Colonic mucosa (tissue), 4 donors: ENCODE measurements at regions not wholly inside any gene's neighbourhood (a gene's known extent, or its start where the extent isn't known, plus 50 kb on each side); places are given as distances from the start of the nearest gene placed in this dataset.

Source experiments
- DNase-seq: peaks from one replicate; pipeline ENCODE4 v3.0.0-alpha.2; 2020
- H3K27ac ChIP-seq: fragments of 200-600 bp; one replicate; pipeline ENCODE4 v1.8.0; 2021
- H3K27me3 ChIP-seq: fragments of 200-600 bp; one replicate; pipeline ENCODE4 v1.8.0; 2021
- H3K36me3 ChIP-seq: fragments of 200-600 bp; one replicate; pipeline ENCODE4 v1.8.0; 2021
- H3K4me1 ChIP-seq: fragments of 200-600 bp; one replicate; pipeline ENCODE4 v1.8.0; 2021; ENCODE audit warnings: mild to moderate bottlenecking
- H3K4me3 ChIP-seq: fragments of 200-600 bp; one replicate; pipeline ENCODE4 v1.8.0; 2021
- H3K9ac ChIP-seq, 2 donors: one replicate each; pipeline ENCODE4 v1.7.0; 2013; ENCODE audit warnings: control low read depth in 2 of 2, low read depth in 2 of 2, low read length in 2 of 2
- H3K9me3 ChIP-seq: fragments of 200-600 bp; one replicate; pipeline ENCODE4 v1.8.0; 2021
- intact Hi-C: fragments of 100-400 bp; cut with DNase I; formaldehyde crosslinking; loops from one replicate; pipeline ENCODE4 v1.14.1; 2022
- TF ChIP-seq, protein P1 (sequence below): fragments of 200-600 bp; IDR thresholded peaks from one replicate; pipeline ENCODE4 v1.8.0; 2022; ENCODE audit warnings: antibody characterized with exemption, mild to moderate bottlenecking
- donor health status: healthy.
- donor health status: DM: no; HTN: no; CAD: no.
- donor health status: DM: no; HTN: no; CAD: no.

DNA sequence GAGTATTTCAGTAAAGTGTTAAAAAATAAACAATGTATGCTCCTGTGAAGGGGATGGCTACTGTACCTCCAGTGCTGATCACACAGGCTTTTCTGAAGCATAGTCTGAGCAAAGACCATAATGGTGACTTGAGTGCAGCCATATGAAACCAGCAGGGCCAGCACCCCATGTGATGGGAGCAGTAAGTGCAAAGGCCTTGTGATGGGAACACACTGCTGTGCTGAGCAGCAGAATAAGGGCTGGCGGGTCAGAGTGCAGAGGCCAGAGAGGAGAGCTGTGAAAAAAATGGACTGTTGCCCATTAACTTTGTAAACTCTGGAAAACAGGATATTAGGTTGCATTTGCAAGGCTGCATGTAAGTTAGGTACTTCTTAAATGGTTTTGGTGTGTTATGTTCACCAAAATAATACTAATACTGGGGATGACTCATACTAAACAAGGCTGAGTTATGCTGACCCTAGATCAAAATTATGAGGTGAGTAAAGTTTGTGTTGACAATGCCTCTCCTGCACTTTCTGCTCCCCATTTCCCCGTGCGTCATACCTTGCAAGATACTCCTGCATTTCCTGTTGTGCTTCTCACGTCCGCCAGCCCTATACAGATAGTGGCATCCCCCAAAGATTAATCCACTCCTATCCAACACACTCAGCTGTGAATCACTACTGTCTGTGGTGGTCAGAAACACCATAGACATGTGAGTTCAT lies 67.0 kb upstream of the FAM9A start:
- TF ChIP-seq, protein P1, sequence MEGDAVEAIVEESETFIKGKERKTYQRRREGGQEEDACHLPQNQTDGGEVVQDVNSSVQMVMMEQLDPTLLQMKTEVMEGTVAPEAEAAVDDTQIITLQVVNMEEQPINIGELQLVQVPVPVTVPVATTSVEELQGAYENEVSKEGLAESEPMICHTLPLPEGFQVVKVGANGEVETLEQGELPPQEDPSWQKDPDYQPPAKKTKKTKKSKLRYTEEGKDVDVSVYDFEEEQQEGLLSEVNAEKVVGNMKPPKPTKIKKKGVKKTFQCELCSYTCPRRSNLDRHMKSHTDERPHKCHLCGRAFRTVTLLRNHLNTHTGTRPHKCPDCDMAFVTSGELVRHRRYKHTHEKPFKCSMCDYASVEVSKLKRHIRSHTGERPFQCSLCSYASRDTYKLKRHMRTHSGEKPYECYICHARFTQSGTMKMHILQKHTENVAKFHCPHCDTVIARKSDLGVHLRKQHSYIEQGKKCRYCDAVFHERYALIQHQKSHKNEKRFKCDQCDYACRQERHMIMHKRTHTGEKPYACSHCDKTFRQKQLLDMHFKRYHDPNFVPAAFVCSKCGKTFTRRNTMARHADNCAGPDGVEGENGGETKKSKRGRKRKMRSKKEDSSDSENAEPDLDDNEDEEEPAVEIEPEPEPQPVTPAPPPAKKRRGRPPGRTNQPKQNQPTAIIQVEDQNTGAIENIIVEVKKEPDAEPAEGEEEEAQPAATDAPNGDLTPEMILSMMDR: no peak
- Histone ChIP-seq H3K36me3 (no peaks in the 10 kb centered on the region), H3K27ac (no peak overlapping the region), H3K9me3 (no peaks in the 10 kb centered on the region), H3K4me3 (no peak overlapping the region), H3K9ac (no peak overlapping the region), H3K27me3 (no peaks in the 10 kb centered on the region), H3K4me1 (no peaks in the 10 kb centered on the region)
- DNase-seq: no peak
- intact Hi-C loops: no loop called here

DNA sequence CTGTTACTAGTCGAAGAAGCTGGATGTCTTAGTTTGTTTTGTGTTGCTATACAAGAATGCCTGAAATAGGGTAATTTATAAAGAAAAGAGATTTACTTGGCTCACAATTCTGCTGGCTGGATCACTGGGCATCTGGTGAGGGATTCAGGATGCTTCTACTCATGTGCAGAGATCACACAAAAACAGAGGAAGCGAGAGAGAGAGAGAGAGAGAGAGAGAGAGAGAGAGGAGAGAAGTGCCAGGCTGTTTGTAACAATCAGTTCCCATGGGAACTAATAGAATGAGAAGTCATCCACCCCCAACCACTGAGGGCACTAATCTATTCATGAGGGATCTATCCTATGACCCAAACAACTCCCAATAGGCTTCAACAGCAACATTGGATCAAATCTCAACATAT lies 66.2 kb upstream of the FAM9A start:
- Histone ChIP-seq H3K27me3 (no peaks in the 10 kb centered on the region), H3K36me3 (no peaks in the 10 kb centered on the region), H3K9me3 (no peaks in the 10 kb centered on the region), H3K9ac (no peak overlapping the region), H3K4me1 (no peaks in the 10 kb centered on the region), H3K4me3 (no peak overlapping the region), H3K27ac (no peak overlapping the region)
- TF ChIP-seq, protein P1: no peak
- intact Hi-C loops: no loop called here
- DNase-seq: no peak

DNA sequence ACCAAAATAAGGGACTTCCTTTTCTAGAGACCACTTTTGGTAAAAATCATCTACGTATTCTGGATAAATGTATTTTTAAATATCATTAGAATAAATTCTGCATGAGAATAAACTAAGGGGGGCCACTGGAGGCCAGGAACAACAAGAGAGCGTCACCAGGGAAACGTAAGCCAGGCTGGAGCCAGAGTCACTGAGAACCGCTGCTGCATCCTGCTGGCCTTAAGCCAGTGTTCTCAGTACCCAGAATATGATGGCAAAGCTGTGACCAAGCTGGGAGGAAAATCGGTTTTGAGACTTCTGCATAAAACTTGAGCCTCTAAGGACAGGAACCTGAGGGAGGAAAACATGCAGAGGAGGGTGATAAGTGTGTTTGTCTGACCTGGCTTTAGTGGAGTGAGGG lies 63.0 kb upstream of the FAM9A start:
- Histone ChIP-seq H3K27ac (no peak overlapping the region), H3K27me3 (no peaks in the 10 kb centered on the region), H3K4me1 (no peaks in the 10 kb centered on the region), H3K36me3 (no peaks in the 10 kb centered on the region), H3K9me3 (no peaks in the 10 kb centered on the region), H3K9ac (no peak overlapping the region), H3K4me3 (no peak overlapping the region)
- DNase-seq: no peak
- intact Hi-C loops: no loop called here
- TF ChIP-seq, protein P1: no peak

DNA sequence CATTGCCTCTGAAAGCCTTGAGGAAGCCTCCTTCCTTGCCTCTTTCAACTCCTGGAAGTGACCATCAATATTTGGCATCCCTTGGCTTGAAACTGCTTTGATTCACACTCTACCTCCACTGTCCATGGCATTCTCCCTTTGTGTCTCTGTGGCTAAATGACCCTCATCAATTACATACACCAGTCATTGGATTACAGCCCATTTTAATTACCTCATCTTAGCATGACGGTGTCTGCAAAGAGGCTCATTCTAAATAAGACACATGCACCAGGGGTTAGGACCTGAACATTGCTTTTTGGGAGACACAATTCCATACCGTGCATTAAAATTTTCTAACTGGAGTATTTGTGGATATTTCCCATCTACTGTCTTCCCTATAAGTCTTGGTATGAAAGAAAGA lies 60.7 kb upstream of the FAM9A start:
- Histone ChIP-seq H3K9me3 (no peaks in the 10 kb centered on the region), H3K36me3 (no peaks in the 10 kb centered on the region), H3K4me3 (no peak overlapping the region), H3K27me3 (no peaks in the 10 kb centered on the region), H3K9ac (no peak overlapping the region), H3K27ac (no peak overlapping the region), H3K4me1 (no peaks in the 10 kb centered on the region)
- TF ChIP-seq, protein P1: no peak
- intact Hi-C loops: no loop called here
- DNase-seq: no peak

DNA sequence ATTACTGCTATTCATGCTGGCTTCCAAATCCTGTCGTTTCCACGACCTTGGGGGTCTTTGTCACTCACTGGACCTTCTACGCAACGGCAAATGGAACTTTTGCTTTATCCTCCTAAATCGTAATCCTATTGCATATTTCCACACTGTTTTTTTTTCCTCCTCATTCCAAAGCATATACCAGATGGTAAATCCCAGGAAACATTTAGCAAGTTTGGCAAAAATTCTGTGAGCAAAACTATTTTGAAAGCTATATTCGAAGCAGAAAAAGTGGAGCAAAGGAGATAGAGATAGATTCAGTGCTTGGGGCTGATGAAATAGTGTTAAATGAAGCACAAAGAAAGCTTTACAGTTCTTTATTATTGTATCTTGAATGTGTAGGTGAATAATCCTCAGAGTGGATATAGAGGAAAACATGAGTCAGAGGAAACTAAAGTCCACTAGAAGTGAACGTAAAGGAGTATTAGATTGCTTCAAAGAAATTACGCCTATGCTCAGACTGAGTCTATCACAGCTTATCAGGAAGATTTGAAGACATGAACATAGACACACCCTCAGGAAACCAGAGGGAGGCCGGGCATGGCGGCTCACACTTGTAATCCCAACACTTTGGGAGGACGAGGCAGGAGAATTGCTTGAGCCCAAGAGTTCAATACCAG lies 50.2 kb upstream of the FAM9A start:
- Histone ChIP-seq H3K4me1 (no peaks in the 10 kb centered on the region), H3K27me3 (no peaks in the 10 kb centered on the region), H3K4me3 (no peak overlapping the region), H3K9me3 (no peaks in the 10 kb centered on the region), H3K36me3 (no peaks in the 10 kb centered on the region), H3K27ac (no peak overlapping the region), H3K9ac (no peak overlapping the region)
- intact Hi-C loops: no loop called here
- TF ChIP-seq, protein P1: no peak
- DNase-seq: no peak
